ENCODE measurements at regions not wholly inside any gene's neighbourhood (a gene's known extent, or its start where the extent isn't known, plus 50 kb on each side); places are given as distances from the start of the nearest gene placed in this dataset.
"Not testable (repeated sequence)": the region's sequence is repeated elsewhere in the genome, so short reads cannot be mapped to it uniquely, and the experiment has no call there.

GRCh38 chr6:26951211-26951610 lies 291.7 kb upstream of the ZNF322 start:
- not testable (repeated sequence) for TF ChIP-seq CTCF (IDR thresholded peaks at IDR 0.05); REST (IDR thresholded peaks at IDR 0.05; ENCODE audit: insufficient read depth in 1 of 2, low read depth in 2 of 2, low read length in 1 of 2); SIN3A (IDR thresholded peaks at IDR 0.05; ENCODE audit: borderline replicate concordance, insufficient read depth, low read depth, low read length); POLR2AphosphoS5 (IDR thresholded peaks at IDR 0.05; ENCODE audit: low read depth, low read length)

Measured in Panc1 (cell line).